Brain microvascular endothelial cell (primary cell): ENCODE measurements at regions not wholly inside any gene's neighbourhood (a gene's known extent, or its start where the extent isn't known, plus 50 kb on each side); places are given as distances from the start of the nearest gene placed in this dataset.
A peak's percentile ranks its signal among the peaks of the same experiment; 100 is the strongest.
"Not testable (repeated sequence)": the region's sequence is repeated elsewhere in the genome, so short reads cannot be mapped to it uniquely, and the experiment has no call there.

Source experiments
- DNase-seq: peaks from one replicate; pipeline ENCODE4 v3.0.0-alpha.2; 2020
- H3K27ac ChIP-seq: fragments of 250-450 bp; sonication (Bioruptor Pico); 2 replicates; pipeline ENCODE4 v1.5.1; 2020; ENCODE audit warnings: mild to moderate bottlenecking, moderate library complexity
- H3K27me3 ChIP-seq: fragments of 250-450 bp; sonication (Bioruptor Pico); replicated peaks from 2 replicates; pipeline ENCODE4 v1.5.1; 2020; ENCODE audit warnings: mild to moderate bottlenecking
- H3K36me3 ChIP-seq: fragments of 250-450 bp; sonication (Bioruptor Pico); replicated peaks from 2 replicates; pipeline ENCODE4 v1.5.1; 2020; ENCODE audit warnings: mild to moderate bottlenecking
- H3K4me3 ChIP-seq: 2 replicates; pipeline ENCODE4 v1.5.1; 2011; ENCODE audit warnings: low read depth, mild to moderate bottlenecking, control low read depth, low read length, moderate library complexity
- in situ Hi-C: cut with HindIII; loops from 2 replicates; pipeline ENCODE4 v1.10.0; 2017; ENCODE audit warnings: low sequenced_read_pairs, low pct_ligation_motif_present
- TF ChIP-seq, protein P1 (sequence below): IDR thresholded peaks from 2 replicates; pipeline ENCODE4 v1.5.1; 2011; ENCODE audit warnings: low read depth, mild to moderate bottlenecking, moderate library complexity, low read length, control low read depth, inconsistent platforms; ENCODE audit errors: missing control alignments

GRCh38 chr10:28768227-28768626 lies 90.9 kb downstream of the BAMBI start:
- H3K27me3 ChIP-seq, result no peaks in the 10 kb centered on the region
- H3K4me3 ChIP-seq, result no peak overlapping the region
- in situ Hi-C loops, result no loop called here
- TF ChIP-seq, protein P1, sequence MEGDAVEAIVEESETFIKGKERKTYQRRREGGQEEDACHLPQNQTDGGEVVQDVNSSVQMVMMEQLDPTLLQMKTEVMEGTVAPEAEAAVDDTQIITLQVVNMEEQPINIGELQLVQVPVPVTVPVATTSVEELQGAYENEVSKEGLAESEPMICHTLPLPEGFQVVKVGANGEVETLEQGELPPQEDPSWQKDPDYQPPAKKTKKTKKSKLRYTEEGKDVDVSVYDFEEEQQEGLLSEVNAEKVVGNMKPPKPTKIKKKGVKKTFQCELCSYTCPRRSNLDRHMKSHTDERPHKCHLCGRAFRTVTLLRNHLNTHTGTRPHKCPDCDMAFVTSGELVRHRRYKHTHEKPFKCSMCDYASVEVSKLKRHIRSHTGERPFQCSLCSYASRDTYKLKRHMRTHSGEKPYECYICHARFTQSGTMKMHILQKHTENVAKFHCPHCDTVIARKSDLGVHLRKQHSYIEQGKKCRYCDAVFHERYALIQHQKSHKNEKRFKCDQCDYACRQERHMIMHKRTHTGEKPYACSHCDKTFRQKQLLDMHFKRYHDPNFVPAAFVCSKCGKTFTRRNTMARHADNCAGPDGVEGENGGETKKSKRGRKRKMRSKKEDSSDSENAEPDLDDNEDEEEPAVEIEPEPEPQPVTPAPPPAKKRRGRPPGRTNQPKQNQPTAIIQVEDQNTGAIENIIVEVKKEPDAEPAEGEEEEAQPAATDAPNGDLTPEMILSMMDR, result no peak
- H3K36me3 ChIP-seq, result no peaks in the 10 kb centered on the region
- no peak for DNase-seq
- no peak overlapping the region for H3K27ac ChIP-seq

DNA sequence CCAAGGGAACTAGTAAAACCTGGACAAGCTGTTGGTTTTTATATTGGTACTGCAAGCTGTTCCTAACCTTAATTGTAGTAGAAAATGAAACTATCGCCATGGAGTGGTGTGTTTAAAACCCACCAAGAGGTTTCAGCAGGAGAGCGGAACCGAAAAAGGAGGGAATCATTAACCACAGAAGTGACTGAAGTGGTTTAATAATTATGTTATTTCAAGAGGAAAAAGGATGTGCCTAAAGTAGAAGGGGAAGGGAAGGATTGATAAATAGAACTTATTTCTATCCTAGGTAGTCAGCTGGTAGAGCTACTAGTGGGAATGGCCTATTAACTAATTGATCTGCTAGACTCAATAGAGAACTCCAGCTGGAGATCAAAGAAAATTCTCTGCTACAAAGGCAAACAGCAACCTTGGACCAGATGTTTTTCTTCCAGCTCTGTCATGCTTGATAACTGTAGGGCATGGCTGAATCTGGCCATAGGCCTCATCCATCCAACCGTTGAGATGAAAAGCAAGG lies 91.8 kb downstream of the BAMBI start:
- TF ChIP-seq, protein P1, result no peak
- Histone ChIP-seq H3K4me3 (no peak overlapping the region), H3K36me3 (no peaks in the 10 kb centered on the region), H3K27me3 (no peaks in the 10 kb centered on the region), H3K27ac (no peak overlapping the region)
- no peak for DNase-seq
- in situ Hi-C loops, result no loop called here

DNA sequence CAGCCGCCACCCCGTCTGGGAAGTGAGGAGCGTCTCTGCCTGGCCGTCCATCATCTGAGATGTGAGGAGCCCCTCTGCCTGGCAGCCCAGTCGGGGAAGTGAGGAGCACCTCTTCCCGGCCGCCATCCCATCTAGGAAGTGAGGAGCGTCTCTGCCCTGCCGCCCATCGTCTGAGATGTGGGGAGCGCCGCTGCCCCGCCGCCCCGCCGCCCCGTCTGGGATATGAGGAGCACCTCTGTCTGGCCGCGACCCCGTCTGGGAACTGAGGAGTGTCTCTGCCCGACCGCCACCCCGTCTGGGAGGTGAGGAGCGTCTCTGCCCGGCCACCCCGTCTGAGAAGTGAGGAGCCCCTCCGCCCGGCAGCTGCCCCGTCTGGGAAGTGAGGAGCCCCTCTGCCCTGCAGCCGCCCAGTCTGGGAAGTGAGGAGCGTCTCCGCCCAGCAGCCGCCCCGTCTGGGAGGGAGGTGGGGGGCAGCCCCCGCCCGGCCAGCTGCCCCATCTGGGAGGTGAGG lies 94.3 kb downstream of the BAMBI start:
- H3K4me3 ChIP-seq, H3K27me3 ChIP-seq, DNase-seq, H3K27ac ChIP-seq, H3K36me3 ChIP-seq, in situ Hi-C loops: not testable (repeated sequence)

- Histone ChIP-seq H3K36me3 (no peaks in the 10 kb centered on the region), H3K27me3 (no peaks in the 10 kb centered on the region), H3K27ac (no peak overlapping the region), H3K4me3 (no peak overlapping the region)
- in situ Hi-C loops, result no loop called here
- TF ChIP-seq, protein P1, result no peak
- peak; percentile 29 for DNase-seq
Observed at GRCh38 chr10:28774051-28774995, 97.0 kb downstream of the BAMBI start.

DNA sequence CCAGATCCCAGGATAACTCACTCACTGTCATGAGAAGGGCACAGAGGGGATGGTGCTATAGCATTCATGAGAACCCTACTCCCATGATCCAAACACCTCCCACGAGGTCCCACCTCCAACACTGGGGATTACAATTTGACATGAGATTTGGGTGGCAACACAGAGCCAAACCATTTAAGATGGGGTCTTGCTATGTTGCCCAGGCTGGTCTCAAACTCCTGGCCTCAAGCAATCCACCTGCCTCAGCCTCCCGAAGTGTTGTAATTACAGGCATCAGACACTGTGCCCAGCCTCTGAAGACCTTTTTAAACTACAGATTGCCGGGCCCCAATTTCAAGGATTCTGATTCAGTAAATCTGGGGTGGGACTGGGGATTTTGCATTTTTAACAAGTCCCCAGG lies 98.5 kb downstream of the BAMBI start:
- TF ChIP-seq, protein P1, result no peak
- in situ Hi-C loops, result no loop called here
- DNase-seq, result no peak

GRCh38 chr10:28776519-28776918 lies 99.2 kb downstream of the BAMBI start:
- DNase-seq, result no peak
- in situ Hi-C loops, result no loop called here
- TF ChIP-seq, protein P1, result no peak

More for the DNA sequence above, 98.5 kb downstream of the BAMBI start:
- H3K27ac ChIP-seq, result no peak overlapping the region
- H3K27me3 ChIP-seq, result no peaks in the 10 kb centered on the region
- H3K4me3 ChIP-seq, result no peak overlapping the region
- H3K36me3 ChIP-seq, result no peaks in the 10 kb centered on the region

More at GRCh38 chr10:28776519-28776918, 99.2 kb downstream of the BAMBI start:
- Histone ChIP-seq H3K4me3 (no peak overlapping the region), H3K27me3 (no peaks in the 10 kb centered on the region), H3K27ac (no peak overlapping the region), H3K36me3 (no peaks in the 10 kb centered on the region)
